HepG2 (cell line): ENCODE measurements at regions not wholly inside any gene's neighbourhood (a gene's known extent, or its start where the extent isn't known, plus 50 kb on each side); places are given as distances from the start of the nearest gene placed in this dataset.

Source experiments
- ATAC-seq: fragments of 200-7000 bp; cut with Tn5 transposase; 3 replicates; pipeline ENCODE4 v1.9.1; 2020; ENCODE audit warnings: mild to moderate bottlenecking, moderate library complexity
- BruUV-seq: library from RNA; stranded (reverse); fragments of 400-500 nt; replicated peaks from 2 replicates; lab custom pipeline; 2021; lab: Mats Ljungman, UMichigan
- CTCF ChIA-PET: fragments of 300-600 bp; formaldehyde crosslinking; extraction: SDS; loops from one replicate; lab custom pipeline; 2021; ENCODE audit warnings: low total read pairs, inconsistent platforms, low intra/inter-chr PET ratio; lab: Yijun Ruan, JAX
- POLR2A ChIA-PET: fragments of 350-600 bp; sonication (Branson Sonifier 250); formaldehyde crosslinking; loops from one replicate; lab custom pipeline; 2020; ENCODE audit warnings: antibody characterized with exemption, inconsistent platforms; lab: Yijun Ruan, JAX
- DNase-seq: peaks from one replicate; pipeline ENCODE4 v3.0.0-alpha.2; 2015; ENCODE audit warnings: low spot score
- FAIRE-seq: peaks from 3 replicates; lab custom pipeline; 2011; peaks lifted over from hg19 to GRCh38; lab: Jason Lieb, UNC
- H2AFZ ChIP-seq: one replicate; pipeline ENCODE4 v1.6.1; 2011; ENCODE audit warnings: low read length, inconsistent platforms
- H3K27ac ChIP-seq: fragments of 300-600 bp; 3 replicates; pipeline ENCODE4 v1.8.0; 2011; ENCODE audit warnings: mixed run types, mild to moderate bottlenecking, mixed read lengths, low read length, inconsistent platforms; ENCODE audit not compliant: insufficient read depth; ENCODE audit errors: extremely low read length
- H3K27me3 ChIP-seq, 2 experiments: fragments of 200-600 bp in 1 of 2; 2 replicates in 1 of 2; 3 replicates in 1 of 2; pipeline versions ENCODE4 v1.6.0 to v1.8.0; 2011; ENCODE audit warnings: low read length in 2 of 2, mild to moderate bottlenecking in 2 of 2, moderate library complexity in 2 of 2, inconsistent platforms in 1 of 2; ENCODE audit not compliant: insufficient read depth in 2 of 2, control insufficient read depth in 1 of 2
- H3K36me3 ChIP-seq, 2 experiments: fragments of 200-600 bp in 1 of 2; replicated peaks in 1 of 2; 2 replicates in 1 of 2; 3 replicates in 1 of 2; pipeline versions ENCODE4 v1.5.1 to v1.8.0; 2011; ENCODE audit warnings: low read length in 2 of 2, inconsistent platforms in 1 of 2; ENCODE audit not compliant: insufficient read depth in 2 of 2, control insufficient read depth in 1 of 2
- H3K4me1 ChIP-seq: 2 replicates; pipeline ENCODE4 v1.5.1; 2012; ENCODE audit warnings: low read length, inconsistent platforms; ENCODE audit not compliant: insufficient read depth
- H3K4me2 ChIP-seq: 2 replicates; pipeline ENCODE4 v1.6.0; 2011; ENCODE audit warnings: low read depth, low read length, inconsistent platforms
- H3K4me3 ChIP-seq, 3 experiments: fragments of 200-600 bp in 1 of 3; sonication (generic), shearing (Covaris generic) in 1 of 3; replicated peaks in 1 of 3; 2 replicates each; pipeline ENCODE4 v1.5.1; 2011 to 2016; ENCODE audit warnings: low read length in 3 of 3, inconsistent platforms in 2 of 3, low read depth in 2 of 3, mild to moderate bottlenecking in 2 of 3, control low read depth in 1 of 3, mixed read lengths in 1 of 3; ENCODE audit not compliant: insufficient read depth in 1 of 3
- H3K79me2 ChIP-seq: one replicate; pipeline ENCODE4 v1.6.1; 2011; ENCODE audit warnings: low read length, inconsistent platforms; ENCODE audit not compliant: insufficient read depth
- H3K9ac ChIP-seq: 2 replicates; pipeline ENCODE4 v1.6.0; 2011; ENCODE audit warnings: mild to moderate bottlenecking, low read depth, low read length, inconsistent platforms; ENCODE audit not compliant: insufficient read depth
- H3K9me3 ChIP-seq: 2 replicates; pipeline ENCODE4 v1.5.1; 2012; ENCODE audit warnings: mild to moderate bottlenecking, low read length
- H4K20me1 ChIP-seq: 2 replicates; pipeline ENCODE4 v1.6.0; 2011; ENCODE audit warnings: inconsistent platforms, mild to moderate bottlenecking, low read length, moderate library complexity; ENCODE audit not compliant: insufficient read depth
- MAFF ChIP-seq: IDR thresholded peaks from 2 replicates; pipeline ENCODE4 v1.6.1; 2011; ENCODE audit warnings: low read depth, low read length, improper control_type of control experiment
- MAFK ChIP-seq, 2 experiments: IDR thresholded peaks in 1 of 2; conservative IDR thresholded peaks in 1 of 2; 2 replicates each; pipeline ENCODE4 v1.6.1; 2011; ENCODE audit warnings: improper control_type of control experiment in 2 of 2, low read length in 2 of 2
- ZNF546 ChIP-seq: sonication (generic); formaldehyde crosslinking; conservative IDR thresholded peaks from 2 replicates; pipeline ENCODE4 v1.8.1; 2023; ENCODE audit warnings: mild to moderate bottlenecking, missing genetic modification reagents
- whole genome bisulfite sequencing: methylation state at CpG from one replicate; pipeline ENCODE4 v1.1.6; 2017; ENCODE audit warnings: low lambda C conversion rate; 5-methylcytosine and 5-hydroxymethylcytosine counted together
- in situ Hi-C: cut with HindIII; loops from 2 replicates; pipeline ENCODE4 v1.10.0; 2017; ENCODE audit warnings: low pct_unique_long_range_greater_than_20kb; ENCODE audit not compliant: extremely low pct_ligation_motif_present
- intact Hi-C: fragments of 100-400 bp; cut with micrococcal nuclease; formaldehyde crosslinking; loops from one replicate; pipeline ENCODE4 v1.10.0; 2022; ENCODE audit not compliant: unreplicated experiment
- TF ChIP-seq, protein P1 (sequence below): sonication (generic); formaldehyde crosslinking; IDR thresholded peaks from 2 replicates; pipeline ENCODE4 v1.8.1; 2023; ENCODE audit warnings: mild to moderate bottlenecking, inconsistent platforms, moderate library complexity, missing genetic modification reagents, borderline replicate concordance

DNA sequence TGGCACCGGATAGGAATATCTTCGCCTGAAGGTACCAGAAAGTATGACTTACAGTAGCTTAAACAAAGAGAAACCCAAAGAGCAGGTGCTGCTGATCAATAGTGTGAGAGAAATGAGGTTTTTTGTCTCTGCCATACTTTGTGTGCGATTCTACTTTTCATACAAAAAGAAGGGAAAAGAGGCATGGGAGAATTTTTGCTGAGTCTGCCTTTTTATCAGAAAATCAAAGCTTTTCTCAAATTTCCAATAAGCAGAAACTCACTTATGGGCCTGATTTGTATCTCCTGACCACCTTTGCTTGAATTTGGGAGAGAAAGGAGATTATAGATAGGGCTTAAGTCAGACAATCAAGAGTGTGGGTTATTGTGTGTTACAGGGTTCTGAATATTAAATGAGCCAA lies 65.5 kb upstream of the TAF11L2 start:
- Histone ChIP-seq H3K9ac (no peak overlapping the region), H3K27ac (no peak overlapping the region), H3K79me2 (no peaks in the 10 kb centered on the region), H4K20me1 (no peaks in the 10 kb centered on the region), H3K36me3 (no peaks in the 10 kb centered on the region), H3K4me3 (no peak overlapping the region), H3K4me2 (no peak overlapping the region), H2AFZ (no peak overlapping the region), H3K9me3 (no peaks in the 10 kb centered on the region), H3K4me1 (no peaks in the 10 kb centered on the region), H3K27me3 (peaks cover 0 to 6% of the 10 kb centered on the region in 2 experiments; a peak in 2 of 5 replicates)
- in situ Hi-C loops (no loop called here), intact Hi-C loops (no loop called here)
- DNase-seq (no peak), ATAC-seq (no peak), FAIRE-seq (no peak)
- POLR2A ChIA-PET = no interaction called here
- CTCF ChIA-PET = no interaction called here
- WGBS = 18% methylated on average over 3 of the region's 3 CpGs
- TF ChIP-seq MAFF (peak; percentile 93), ZNF546 (CRISPR knock-in tag) (no peak), MAFK (conservative IDR thresholded peaks at IDR 0.05 in 1 of 2, IDR thresholded peaks at IDR 0.05 in 1 of 2; ENCODE audit: low read length in 2 of 2) (peak; percentile 91 to 95)
- no TSS peak for BruUV-seq

DNA sequence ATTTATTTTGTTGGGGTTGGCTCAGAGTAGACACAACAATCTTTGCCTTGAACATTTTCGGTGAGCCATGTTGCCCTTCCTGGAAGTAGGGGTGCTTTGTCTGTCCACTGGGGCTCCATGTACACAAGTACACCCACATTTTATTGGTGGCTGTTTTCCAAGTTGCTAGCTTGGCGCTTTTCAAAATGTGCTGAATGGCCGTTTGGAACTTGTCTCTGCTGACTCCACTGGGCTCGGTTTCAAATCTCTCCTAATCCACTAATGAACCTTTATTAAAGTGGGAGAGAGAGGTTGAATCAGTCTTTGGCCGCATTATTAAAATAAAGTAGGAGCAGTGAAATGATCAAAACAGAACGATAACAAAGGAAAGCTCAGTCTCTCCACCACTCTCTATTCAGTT lies 64.6 kb upstream of the TAF11L2 start:
- no peak overlapping the region for H3K4me3 ChIP-seq
- BruUV-seq = no TSS peak
- no peak overlapping the region for H2AFZ ChIP-seq
- DNase-seq = no peak
- peaks cover 0 to 6% of the 10 kb centered on the region in 2 experiments; a peak in 2 of 5 replicates for H3K27me3 ChIP-seq
- no peak for ATAC-seq
- no peaks in the 10 kb centered on the region for H4K20me1 ChIP-seq
- H3K9me3 ChIP-seq = no peaks in the 10 kb centered on the region
- POLR2A ChIA-PET = no interaction called here
- CTCF ChIA-PET = no interaction called here
- in situ Hi-C loops = no loop called here
- no peak for FAIRE-seq
- no peaks in the 10 kb centered on the region for H3K36me3 ChIP-seq
- H3K79me2 ChIP-seq = no peaks in the 10 kb centered on the region
- no peak overlapping the region for H3K27ac ChIP-seq
- intact Hi-C loops = no loop called here
- no peak overlapping the region for H3K4me2 ChIP-seq
- H3K9ac ChIP-seq = no peak overlapping the region
- WGBS = 2% methylated on average over 6 of the region's 6 CpGs
- H3K4me1 ChIP-seq = no peaks in the 10 kb centered on the region
- TF ChIP-seq, protein P1, sequence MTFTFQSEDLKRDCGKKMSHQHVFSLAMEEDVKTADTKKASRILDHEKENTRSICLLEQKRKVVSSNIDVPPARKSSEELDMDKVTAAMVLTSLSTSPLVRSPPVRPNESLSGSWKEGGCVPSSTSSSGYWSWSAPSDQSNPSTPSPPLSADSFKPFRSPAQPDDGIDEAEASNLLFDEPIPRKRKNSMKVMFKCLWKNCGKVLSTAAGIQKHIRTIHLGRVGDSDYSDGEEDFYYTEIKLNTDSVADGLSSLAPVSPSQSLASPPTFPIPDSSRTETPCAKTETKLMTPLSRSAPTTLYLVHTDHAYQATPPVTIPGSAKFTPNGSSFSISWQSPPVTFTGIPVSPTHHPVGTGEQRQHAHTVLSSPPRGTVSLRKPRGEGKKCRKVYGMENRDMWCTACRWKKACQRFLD (CRISPR knock-in tag) = no peak
